H1 (cell line): ENCODE measurements at regions not wholly inside any gene's neighbourhood (a gene's known extent, or its start where the extent isn't known, plus 50 kb on each side); places are given as distances from the start of the nearest gene placed in this dataset.

Experiments
- BACH1 ChIP-seq: IDR thresholded peaks from 2 replicates; pipeline ENCODE4 v1.6.1; 2012; ENCODE audit warnings: low read length, improper control_type of control experiment
- CHD7 ChIP-seq: fragments of 300-600 bp; sonication (generic); IDR thresholded peaks from 2 replicates; pipeline ENCODE4 v1.7.1; 2012; ENCODE audit warnings: low read length, moderate library complexity, mild to moderate bottlenecking, inconsistent platforms; ENCODE audit not compliant: insufficient replicate concordance
- JUND ChIP-seq: IDR thresholded peaks from 2 replicates; pipeline ENCODE4 v1.6.1; 2011; ENCODE audit warnings: mild to moderate bottlenecking, improper control_type of control experiment, low read length

- TF ChIP-seq JUND (no peak), CHD7 (no peak), BACH1 (no peak)
These were observed 171.5 kb downstream of the SNX19 start (continued) for GRCh38 chr11:130744794-130745193.
